ELR (cell line): ENCODE measurements at regions not wholly inside any gene's neighbourhood (a gene's known extent, or its start where the extent isn't known, plus 50 kb on each side); places are given as distances from the start of the nearest gene placed in this dataset.

ENCODE experiments used
- DNase-seq: peaks from one replicate; pipeline ENCODE4 v3.0.0-alpha.2; 2015; ENCODE audit warnings: low read depth

DNA sequence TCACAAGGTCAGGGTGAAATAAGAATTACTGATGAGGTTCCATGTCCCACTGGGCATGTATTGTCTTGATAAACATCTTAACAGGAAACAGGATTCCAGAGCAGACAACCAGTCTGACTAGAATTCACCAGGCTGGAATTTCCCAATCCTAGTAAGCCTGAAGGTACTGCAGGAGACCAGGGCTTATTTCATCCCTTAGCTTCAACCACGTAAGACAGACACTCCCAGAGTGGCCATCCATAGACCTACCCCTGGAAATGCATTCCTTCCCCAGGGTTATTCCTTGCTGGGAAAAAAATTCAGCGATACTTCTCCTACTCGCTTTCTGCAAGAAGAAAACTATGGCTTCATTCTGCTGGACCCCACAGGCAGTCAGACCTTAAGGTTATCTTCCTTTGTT lies 785.4 kb downstream of the NR2F1-AS1 start:
- DNase-seq = peak; percentile 2

DNA sequence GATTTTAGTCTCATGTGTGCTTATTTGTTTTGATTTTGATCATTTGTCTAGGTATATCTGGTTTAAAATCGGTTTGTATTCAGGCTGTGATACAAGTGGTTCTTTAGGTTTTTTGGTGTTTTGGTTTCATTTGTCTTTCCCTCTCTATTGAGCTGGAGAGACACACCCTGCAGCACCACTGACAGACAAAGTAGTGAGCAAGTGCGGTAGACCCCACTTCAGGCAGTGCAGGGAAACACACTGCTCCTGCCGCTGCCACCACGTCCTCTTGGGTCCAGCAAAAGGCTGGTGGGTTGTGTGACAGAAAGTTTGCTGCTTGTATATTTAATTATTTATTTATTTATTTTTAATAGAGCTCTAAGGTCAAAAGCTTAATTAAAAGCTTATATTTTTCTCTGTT lies 801.0 kb downstream of the NR2F1-AS1 start:
- no peak for DNase-seq

DNA sequence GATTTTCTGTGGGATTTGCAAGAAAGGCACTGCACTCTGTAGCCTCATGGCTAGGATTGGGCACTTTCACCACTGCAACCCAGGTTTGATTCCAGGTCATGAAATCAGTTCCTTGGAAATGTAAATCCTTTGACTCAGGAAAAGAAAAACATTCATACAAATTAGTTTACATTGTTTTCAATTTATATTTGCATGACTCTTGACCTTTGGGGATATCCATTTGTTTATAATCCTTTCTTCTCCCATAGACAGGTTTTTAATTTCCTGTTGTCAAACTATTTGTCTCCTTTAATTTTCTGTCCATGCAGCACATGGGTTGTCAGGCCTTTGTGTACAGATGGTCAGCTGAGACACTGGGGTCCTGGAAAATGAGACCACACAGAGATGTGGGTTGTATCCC lies 801.5 kb downstream of the NR2F1-AS1 start:
- no peak for DNase-seq

DNA sequence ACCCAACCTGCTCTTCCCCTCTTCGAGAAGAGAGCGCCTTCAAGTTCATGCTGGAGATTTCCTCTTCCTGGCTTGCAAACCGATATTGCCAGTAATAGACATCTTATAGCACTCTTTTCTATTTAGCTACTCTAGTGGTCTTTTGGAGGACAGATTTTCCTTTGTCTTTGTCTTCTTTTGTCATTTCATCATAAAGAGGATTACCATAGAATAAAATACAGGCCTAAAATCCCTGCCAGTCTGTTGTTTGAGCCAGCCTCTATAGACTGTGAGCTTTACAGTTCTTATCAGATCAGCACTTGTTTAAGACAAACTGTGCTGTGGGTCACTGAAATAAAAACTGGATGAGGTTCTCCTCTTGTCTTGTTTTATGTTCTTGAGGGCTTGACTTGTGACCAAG lies 802.8 kb downstream of the NR2F1-AS1 start:
- no peak for DNase-seq

DNA sequence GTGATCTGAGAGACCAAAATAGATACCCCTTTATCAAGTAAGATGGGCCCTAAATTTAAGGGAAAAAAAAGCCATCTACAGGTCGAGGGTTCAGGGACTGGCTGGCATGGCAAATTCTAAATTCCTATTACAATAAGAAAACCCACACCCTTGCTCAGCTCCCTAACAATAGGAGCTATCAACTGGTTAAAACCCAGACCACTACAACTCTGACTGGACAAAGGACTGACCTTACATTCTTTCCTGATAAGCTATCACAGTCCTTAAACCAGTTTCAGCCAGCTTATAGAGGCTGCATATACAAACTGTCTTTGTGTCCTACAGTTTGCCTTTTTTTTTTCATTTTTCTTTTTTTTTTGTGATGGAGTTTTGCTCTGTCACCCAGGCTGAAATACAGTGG lies 803.6 kb downstream of the NR2F1-AS1 start:
- DNase-seq = no peak

DNA sequence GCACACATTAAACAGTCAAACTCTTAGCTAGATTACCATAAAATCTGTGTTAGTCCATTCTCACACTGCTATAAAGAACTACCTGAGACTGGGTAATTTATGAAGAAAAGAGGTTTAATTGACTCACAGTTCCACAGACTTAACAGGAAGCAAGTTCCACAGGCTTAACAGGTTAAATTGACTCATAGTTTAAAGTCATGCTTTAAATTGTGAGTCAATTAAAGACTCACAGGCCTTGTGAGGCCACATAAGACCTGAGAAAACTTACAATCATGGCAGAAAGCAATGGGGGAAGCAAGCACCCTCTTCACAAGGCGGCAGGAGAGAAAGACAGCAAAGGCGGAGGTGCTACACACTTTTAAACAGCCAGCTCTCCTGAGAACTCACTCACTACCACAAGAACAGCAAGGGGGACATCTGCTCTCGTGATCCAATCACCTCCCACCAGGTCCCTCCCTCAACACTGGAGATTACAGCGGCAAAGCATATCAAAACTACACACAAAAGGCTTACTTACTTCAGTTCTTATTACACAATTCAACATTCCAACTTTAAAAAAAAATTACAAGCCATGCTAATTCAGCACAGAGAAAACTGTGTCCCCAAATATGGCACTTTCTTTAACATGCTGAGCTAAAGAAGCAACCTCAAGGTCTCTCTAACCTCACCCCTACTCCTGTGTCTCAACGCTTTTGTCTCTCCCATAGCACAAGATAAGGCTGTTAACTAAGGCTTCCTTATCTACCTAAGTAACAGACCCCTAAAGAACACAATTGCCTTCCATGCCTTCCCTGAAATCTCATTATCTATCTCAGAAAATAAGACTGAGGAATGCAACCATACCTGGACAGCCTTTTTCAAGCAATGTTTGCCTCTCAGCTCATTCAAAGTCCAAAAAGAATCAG lies 805.1 kb downstream of the NR2F1-AS1 start:
- DNase-seq = peak; percentile 71

DNA sequence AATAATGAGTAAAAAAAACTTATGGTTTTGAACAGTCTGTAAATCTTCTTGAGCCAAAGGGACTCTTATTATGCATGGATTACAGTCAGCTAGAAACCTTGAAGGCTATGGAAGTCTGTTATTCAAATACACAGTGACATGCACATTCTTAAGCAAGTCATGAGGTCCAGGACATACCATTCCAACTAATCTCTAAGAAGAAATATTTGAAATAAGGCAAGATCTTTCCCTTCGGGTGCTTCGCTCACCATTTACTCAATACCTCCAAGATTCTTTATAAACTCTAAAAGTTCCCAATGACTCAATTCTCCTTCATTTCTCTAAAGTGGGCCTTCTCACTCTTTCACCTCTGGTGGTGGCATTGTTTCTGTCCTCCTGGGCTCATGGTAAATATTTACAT lies 811.0 kb downstream of the NR2F1-AS1 start:
- DNase-seq = peak; percentile 10

DNA sequence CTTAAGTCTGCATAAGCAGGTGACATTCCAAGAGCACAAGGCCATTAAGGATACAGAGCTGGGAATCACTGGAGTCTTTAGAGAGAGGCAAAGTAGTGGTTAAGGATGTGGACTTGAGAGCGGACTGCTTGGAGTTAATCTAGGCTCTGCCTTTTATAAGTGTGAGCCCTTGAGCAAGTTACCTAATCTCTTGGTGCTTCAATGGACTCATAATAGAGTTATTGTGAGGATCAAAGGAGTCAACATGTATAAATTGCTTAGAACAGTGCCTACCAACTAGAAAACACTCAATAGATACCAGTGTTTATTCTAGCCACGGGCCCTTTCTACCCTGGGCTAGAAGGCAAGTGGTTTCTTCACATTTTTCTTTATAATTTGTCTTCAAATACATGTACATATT lies 819.4 kb downstream of the NR2F1-AS1 start:
- no peak for DNase-seq

DNA sequence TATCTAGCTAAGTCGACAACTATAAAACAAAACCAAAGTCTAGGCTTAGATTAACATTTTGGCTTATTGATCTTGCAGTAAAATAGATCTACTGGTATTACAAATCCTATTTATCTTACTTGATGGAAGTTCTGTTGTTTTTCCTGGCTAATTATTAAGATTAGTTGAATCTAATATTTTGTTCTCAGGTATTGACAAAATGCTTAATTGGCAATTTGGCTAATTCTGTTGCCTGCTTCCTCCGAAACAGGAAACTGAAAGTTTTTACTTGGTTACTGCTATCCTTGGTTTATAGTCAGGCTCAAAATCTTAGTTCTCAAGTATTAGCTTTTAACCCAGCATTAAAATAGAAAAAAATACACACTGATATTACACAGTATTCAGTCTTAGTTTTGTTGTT lies 820.5 kb downstream of the NR2F1-AS1 start:
- no peak for DNase-seq

DNA sequence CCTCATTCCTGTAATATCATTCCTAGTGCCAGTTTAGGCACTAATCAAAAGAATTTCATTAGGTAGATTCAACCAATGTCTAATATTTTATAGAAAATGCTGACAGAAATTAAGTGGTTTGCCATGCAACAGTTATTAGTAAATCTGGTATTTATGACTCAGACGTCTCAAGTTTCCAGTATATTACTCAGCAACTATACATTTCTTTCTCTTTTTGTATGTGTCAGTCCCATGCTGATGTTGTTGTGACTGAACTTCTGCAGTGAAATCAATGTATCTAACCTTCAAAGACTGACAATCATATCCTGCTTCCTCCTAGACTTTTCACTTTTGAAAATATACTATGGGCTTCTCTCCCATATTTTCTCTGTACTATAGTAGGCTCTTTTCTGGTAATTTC lies 822.5 kb downstream of the NR2F1-AS1 start:
- peak; percentile 86 for DNase-seq

DNA sequence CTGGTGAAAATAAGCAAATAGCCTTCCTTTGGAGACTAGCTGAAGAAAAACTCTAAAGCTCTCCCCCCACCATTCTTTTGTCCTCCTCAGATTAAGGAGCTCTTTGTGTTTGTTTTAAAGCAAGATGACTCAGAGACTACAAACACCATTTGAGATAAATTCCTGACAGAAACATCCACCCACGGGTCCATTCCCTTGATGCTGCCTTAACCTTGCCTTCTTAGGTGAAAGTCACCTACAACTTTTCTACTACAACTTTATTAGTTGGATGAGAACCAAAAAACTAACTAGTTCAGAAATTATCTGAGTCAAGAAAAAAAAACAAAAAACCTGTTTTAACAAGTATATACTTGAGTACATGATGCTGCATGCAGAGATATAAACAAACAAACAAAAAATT lies 831.1 kb downstream of the NR2F1-AS1 start:
- DNase-seq = peak; percentile 62

DNA sequence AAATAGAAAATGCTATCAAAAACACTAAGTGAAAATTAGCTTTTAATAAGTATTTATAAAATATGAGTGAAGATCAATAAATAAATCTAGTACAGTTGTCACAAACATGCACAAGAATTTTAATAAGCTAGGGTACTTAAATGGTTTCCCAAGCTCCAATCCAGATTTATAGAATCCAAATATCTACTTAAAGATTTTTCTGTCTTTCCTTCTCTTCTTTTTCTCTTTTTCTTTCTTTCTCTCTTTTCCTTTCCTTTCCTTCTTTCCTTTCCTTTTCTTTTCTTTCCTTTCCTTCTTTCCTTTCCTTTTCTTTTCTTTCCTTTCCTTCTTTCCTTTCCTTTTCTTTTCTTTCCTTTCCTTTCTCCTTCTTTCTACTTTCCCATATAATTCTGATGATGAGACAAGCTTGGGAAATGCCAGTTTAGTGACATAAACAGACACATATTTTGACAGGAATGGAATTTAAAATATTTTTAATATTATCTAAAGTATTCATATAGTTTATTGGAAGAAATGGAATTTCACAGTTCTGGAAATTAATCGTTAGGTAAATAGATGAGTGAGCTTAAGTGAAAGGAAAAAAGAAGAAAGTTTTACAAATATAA lies 832.8 kb downstream of the NR2F1-AS1 start:
- no peak for DNase-seq

DNA sequence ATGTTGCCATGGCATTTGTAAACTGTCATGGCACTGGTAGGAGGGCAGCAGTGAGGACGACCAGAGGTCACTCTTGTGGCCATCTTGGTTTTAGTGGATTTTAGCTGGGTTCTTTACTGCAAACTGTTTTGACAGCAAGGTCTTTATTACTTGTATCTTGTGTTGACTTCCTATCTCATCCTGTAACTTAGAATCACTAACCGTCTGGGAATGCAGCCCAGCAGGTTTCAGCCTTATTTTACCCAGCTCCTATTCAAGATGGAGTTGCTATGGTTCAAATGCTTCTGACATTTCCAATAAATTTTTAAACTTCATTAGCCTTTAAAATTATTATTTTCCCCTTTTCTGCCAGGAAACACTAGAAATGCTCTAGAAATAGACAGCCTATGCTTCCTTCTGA lies 839.1 kb downstream of the NR2F1-AS1 start:
- no peak for DNase-seq

DNA sequence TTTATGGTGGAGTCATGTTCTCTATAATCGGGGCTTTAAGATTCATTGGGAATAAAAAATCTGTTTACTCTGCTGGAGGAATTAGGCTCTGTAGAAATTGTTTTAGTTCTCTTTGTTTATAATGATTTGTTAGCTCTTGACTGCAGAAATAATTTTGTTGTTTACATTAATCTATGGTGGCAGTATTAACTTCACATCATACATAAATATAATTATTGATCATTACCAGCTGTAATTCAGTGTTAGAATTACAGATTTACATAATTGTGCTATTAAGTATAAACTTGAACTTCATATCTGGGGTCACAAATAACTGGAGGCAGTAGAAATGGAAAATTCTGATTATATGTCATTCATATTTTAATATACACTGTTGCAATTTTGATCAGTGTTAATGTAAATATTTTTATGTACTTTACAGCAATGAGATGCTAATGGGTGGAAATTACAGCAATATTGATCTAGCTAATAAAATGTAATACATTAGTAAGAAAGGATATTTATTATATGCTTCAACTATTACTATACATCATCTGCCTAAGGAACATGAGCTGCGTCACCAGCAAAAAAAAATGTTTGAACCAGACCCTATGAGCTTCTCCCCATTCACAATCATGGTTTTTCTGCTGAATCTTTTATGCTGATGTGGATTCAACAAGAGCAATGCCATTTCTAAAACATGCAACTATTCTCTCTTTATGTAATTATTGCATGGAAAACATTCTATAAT lies 846.6 kb downstream of the NR2F1-AS1 start:
- no peak for DNase-seq

DNA sequence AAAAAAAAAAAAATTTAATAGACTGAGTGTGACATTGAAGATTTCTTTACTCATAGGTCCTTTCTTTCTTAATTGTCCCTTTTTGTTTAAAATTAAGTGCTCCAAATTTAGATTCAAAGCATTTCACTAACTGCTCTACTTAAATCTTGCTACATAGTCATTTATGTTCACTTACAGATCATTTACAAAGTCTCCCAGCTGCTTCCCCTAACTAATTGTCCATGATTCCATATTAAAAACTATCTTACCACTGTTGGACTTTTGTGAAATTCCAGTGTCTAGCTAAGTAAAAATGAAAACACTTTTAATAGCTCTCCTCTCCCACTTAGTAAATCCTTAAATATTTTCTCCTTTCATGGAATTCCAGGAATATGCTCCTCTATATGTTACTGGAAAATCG lies 850.5 kb downstream of the NR2F1-AS1 start:
- DNase-seq = no peak

DNA sequence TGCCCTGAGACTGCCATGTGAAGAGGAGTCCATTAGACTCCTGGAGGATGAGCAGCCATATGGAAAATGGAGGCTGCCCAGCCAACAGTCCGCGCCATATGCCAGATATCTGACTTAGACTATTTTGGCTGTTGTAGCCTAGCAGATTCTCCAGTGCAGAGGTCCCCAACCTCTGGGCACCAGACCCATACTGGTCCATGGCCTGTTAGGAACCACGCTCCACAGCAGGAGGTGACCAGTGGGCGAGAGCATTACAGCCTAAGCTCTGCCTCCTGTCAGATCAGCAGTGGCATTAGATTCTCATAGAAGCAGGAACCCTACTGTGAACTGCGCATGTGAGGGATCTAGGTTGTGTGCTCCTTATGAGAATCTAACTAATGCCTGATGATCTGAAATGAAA lies 851.9 kb downstream of the NR2F1-AS1 start:
- no peak for DNase-seq

DNA sequence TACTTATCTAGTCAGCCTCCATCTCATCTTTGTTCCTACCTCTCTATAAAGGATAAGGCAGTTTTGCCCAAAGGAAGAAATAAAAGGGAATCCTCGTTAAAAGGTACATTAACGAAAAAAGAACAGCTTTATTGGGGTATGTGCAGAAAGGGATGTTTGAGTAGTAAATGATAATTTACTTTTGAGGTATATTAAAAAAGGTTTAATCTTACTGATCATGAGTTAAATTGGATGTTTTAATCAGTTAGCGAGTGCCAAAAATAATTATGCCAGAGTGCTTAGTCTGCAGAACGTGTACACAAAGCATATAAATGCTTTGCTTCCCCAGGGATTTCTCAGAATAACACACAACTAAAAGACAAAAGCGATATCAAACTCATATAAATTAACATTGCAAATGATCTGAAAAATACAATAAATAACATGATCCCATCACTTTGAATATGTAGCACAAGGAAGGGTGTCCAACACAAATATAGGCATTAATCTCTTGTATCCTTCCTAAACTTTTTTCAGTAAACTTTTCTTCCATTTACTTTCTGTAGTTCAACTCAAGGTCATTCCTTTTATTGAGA lies 865.0 kb downstream of the NR2F1-AS1 start:
- no peak for DNase-seq

DNA sequence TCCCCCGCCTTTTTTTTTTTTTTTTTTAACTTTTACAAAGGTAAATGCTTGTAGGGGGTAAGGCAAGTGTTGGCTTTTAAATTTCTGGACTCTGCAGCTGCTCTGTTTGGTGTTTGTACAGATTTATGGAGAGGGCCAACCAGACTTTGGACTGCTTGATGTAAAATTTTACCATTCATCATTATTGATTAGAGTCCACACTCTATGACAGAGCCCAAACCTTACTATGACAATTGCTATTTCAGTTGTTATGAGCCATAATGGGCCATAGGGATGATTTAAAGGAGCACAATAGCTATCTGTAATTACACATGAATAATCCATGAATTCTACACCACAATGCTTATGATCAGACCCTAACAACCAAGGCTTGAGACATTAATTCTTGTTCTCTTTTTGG lies 867.2 kb downstream of the NR2F1-AS1 start:
- no peak for DNase-seq

DNA sequence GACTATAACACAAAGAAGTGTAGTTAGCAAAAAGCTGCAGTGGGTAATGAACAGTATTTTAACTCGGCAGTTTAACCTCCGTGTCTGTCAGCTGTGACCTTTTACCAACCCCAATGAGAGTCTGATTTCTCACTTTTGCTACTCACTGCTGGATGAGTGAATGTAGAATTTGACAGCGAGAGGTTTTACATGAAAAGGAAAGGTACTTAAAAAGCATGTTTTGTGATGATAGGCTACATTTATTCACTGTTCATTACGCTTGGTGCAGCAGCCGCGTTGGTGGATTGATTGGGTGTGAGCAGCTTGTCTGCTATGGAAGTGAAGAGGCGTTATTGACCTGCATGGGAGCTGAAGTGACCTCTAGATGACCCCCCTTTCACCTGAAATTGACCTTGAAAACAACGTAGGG lies 867.7 kb downstream of the NR2F1-AS1 start:
- DNase-seq = no peak

DNA sequence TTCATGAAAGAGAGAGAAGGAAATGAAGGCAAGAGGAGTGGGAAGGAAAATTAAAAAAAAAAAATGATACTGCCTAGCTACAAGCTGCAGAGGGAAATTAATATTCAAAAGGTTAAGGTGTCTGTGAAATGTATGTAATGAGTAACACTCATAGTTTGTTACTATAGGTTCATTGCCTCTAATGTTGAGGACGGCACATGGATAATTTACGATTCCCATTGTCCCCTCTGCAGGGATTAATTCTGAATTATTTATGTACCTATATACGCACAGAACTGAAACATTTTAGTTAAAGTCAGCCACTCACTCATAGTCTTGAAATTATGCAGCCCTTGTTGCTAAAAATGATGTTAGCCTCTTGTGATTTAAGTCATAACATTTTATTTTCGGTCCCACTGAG lies 869.1 kb downstream of the NR2F1-AS1 start:
- no peak for DNase-seq

DNA sequence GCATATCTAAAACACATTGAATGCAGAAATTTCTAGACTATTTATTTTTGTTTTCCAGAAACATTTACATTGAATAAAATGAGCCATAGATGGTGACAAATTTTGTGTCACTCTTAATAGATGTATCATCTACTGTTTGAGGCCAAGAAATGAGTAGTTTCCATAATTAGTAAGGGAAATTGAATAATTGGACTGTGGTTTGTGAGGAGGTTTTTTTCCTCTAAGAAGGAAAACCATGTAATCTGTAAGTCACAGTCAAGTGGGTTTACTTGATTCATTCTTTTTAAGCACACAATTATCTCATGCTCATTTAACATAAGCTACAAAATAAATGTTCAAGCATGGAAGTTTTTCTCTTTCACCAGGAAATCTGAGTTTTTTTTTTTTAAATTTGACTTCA lies 876.4 kb downstream of the NR2F1-AS1 start:
- DNase-seq = no peak

DNA sequence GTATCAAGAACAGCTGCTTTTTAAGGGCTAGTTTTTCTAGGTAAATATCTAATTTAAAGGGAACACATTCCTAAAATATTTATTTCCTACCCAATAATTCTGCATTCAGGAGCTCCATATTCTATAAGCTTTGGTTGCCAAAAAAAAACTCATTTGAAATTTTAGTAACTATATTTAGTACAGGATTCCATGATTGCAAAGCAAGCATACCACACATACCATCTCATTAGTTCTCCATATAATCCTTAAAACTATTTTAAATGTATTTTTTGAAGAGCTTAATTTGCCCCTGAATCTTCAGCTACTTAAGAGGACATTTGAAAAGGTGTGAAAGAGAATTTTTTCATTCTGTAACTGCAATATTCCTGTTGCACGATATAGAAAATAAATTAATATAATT lies 877.0 kb downstream of the NR2F1-AS1 start:
- no peak for DNase-seq
